GM19438 (cell line): ENCODE measurements at regions not wholly inside any gene's neighbourhood (a gene's known extent, or its start where the extent isn't known, plus 50 kb on each side); places are given as distances from the start of the nearest gene placed in this dataset.
"Not testable (repeated sequence)": the region's sequence is repeated elsewhere in the genome, so short reads cannot be mapped to it uniquely, and the experiment has no call there.

Source experiments
- ATAC-seq: cut with Tn5 transposase; IDR thresholded peaks from one replicate; pipeline ENCODE4 v1.9.1; 2021; ENCODE audit warnings: low read depth; ENCODE audit not compliant: unreplicated experiment

- ATAC-seq, result no peak
Observed at GRCh38 chr6:92962846-92963245, 456.5 kb downstream of the EPHA7 start.

GRCh38 chr6:92952111-92952510 is 467.2 kb downstream of the EPHA7 start:
- ATAC-seq, result not testable (repeated sequence)

- ATAC-seq, result no peak
Observed at GRCh38 chr6:92945799-92946198, 473.6 kb downstream of the EPHA7 start.

GRCh38 chr6:92944132-92944531 is 475.2 kb downstream of the EPHA7 start:
- ATAC-seq, result no peak

GRCh38 chr6:92942549-92942948 is 476.8 kb downstream of the EPHA7 start:
- ATAC-seq, result no peak

GRCh38 chr6:92934625-92935024 is 484.7 kb downstream of the EPHA7 start:
- no peak for ATAC-seq

- no peak for ATAC-seq
Observed at GRCh38 chr6:92930171-92930570, 489.2 kb downstream of the EPHA7 start.

GRCh38 chr6:92922216-92922806 is 497.0 kb downstream of the EPHA7 start:
- ATAC-seq, result no peak

GRCh38 chr6:92915466-92915865 is 503.9 kb downstream of the EPHA7 start:
- no peak for ATAC-seq

- no peak for ATAC-seq
Observed at GRCh38 chr6:92911301-92911700, 508.1 kb downstream of the EPHA7 start.

GRCh38 chr6:92910646-92911045 is 508.7 kb downstream of the EPHA7 start:
- ATAC-seq, result no peak

- no peak for ATAC-seq
Observed at GRCh38 chr6:92906385-92906784, 513.0 kb downstream of the EPHA7 start.

GRCh38 chr6:92893741-92894140 is 525.6 kb downstream of the EPHA7 start:
- ATAC-seq, result no peak

- no peak for ATAC-seq
Observed at GRCh38 chr6:92892626-92893170, 526.7 kb downstream of the EPHA7 start.

- no peak for ATAC-seq
Observed at GRCh38 chr6:92888316-92888715, 531.0 kb downstream of the EPHA7 start.

- no peak for ATAC-seq
Observed at GRCh38 chr6:92887871-92888270, 531.5 kb downstream of the EPHA7 start.

- no peak for ATAC-seq
Observed at GRCh38 chr6:92879526-92879925, 539.8 kb downstream of the EPHA7 start.

GRCh38 chr6:92864966-92865555 is 554.3 kb downstream of the EPHA7 start:
- ATAC-seq, result no peak

- no peak for ATAC-seq
Observed at GRCh38 chr6:92849636-92850035, 569.7 kb downstream of the EPHA7 start.

- ATAC-seq, result no peak
Observed at GRCh38 chr6:92848901-92849300, 570.5 kb downstream of the EPHA7 start.

- no peak for ATAC-seq
Observed at GRCh38 chr6:92848459-92848858, 570.9 kb downstream of the EPHA7 start.

- ATAC-seq, result no peak
Observed at GRCh38 chr6:92847988-92848387, 571.4 kb downstream of the EPHA7 start.
